ENCODE measurements at regions not wholly inside any gene's neighbourhood (a gene's known extent, or its start where the extent isn't known, plus 50 kb on each side); places are given as distances from the start of the nearest gene placed in this dataset.

GRCh38 chr12:4978737-4979136 is 64.9 kb upstream of the KCNA5 start:
- DNase-seq = no peak
- Histone ChIP-seq H3K36me3 (ENCODE audit: control insufficient read depth in 1 of 2, insufficient read depth in 2 of 2, low read depth in 1 of 2, low read length in 2 of 2) (no peaks in the 10 kb centered on the region), H3K27me3 (ENCODE audit: control insufficient read depth in 1 of 2, insufficient read depth in 1 of 2, low read length in 2 of 2) (no peaks in the 10 kb centered on the region), H3K14ac (ENCODE audit: low read length in 2 of 2) (no peak overlapping the region), H3K4me3 (ENCODE audit: insufficient read depth in 1 of 2, low read depth in 1 of 2, low read length in 2 of 2) (peak overlapping the region in 1 of 2 experiments; percentile 23), H4K8ac (ENCODE audit: low read length) (no peak overlapping the region), H2BK5ac (ENCODE audit: low read depth, low read length, poor library complexity, severe bottlenecking) (no peak overlapping the region), H4K91ac (ENCODE audit: low read length) (no peak overlapping the region), H3K18ac (ENCODE audit: low read depth in 1 of 2, low read length in 2 of 2) (no peak overlapping the region), H2BK120ac (ENCODE audit: low read depth, low read length) (no peak overlapping the region), H3K79me1 (replicated peaks; ENCODE audit: low read length, poor library complexity, severe bottlenecking) (no peaks in the 10 kb centered on the region), H3K27ac (ENCODE audit: low read length, poor library complexity, severe bottlenecking) (no peak overlapping the region), H3K4ac (ENCODE audit: low read depth in 1 of 2, low read length in 2 of 2) (no peak overlapping the region), H2AFZ (ENCODE audit: low read depth, low read length) (no peak overlapping the region), H3K9me3 (ENCODE audit: control insufficient read depth, low read length) (no peaks in the 10 kb centered on the region), H3K9ac (ENCODE audit: low read length) (no peak overlapping the region), H2BK12ac (ENCODE audit: low read length in 2 of 2) (no peak overlapping the region), H2AK5ac (ENCODE audit: low read length, severe bottlenecking) (no peak overlapping the region), H2BK15ac (ENCODE audit: low read depth, poor library complexity, severe bottlenecking) (no peak overlapping the region), H3K23ac (ENCODE audit: low read length in 2 of 2) (no peak overlapping the region), H3K4me1 (ENCODE audit: control insufficient read depth, insufficient read depth, low read depth, low read length) (no peaks in the 10 kb centered on the region), H3K4me2 (ENCODE audit: low read length, poor library complexity, severe bottlenecking) (no peak overlapping the region)
- WGBS = 48% methylated on average over 5 of the region's 6 CpGs

DNA sequence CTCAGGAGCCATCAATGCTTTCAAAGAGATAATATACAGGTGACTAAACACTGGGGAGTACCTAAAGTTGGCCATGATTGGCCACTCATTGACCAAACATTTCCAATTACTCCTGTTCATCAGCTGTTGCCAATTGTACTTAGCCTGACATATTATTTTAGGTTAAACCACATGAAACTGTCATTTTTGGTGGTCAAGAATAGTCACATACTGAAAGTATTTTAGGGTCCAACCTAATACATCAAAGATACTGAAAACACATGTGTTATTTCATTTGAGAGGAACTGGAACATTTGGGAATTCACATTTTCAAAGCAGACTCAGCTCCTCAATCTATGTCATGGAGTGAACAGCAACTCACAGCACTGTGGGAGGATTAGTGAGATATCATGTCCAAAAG is 63.9 kb upstream of the KCNA5 start:
- Histone ChIP-seq H3K23ac (ENCODE audit: low read length in 2 of 2) (no peak overlapping the region), H3K18ac (ENCODE audit: low read depth in 1 of 2, low read length in 2 of 2) (no peak overlapping the region), H2AFZ (ENCODE audit: low read depth, low read length) (no peak overlapping the region), H2BK120ac (ENCODE audit: low read depth, low read length) (no peak overlapping the region), H3K27me3 (ENCODE audit: control insufficient read depth in 1 of 2, insufficient read depth in 1 of 2, low read length in 2 of 2) (peaks cover 0 to 3% of the 10 kb centered on the region in 2 experiments), H3K79me1 (replicated peaks; ENCODE audit: low read length, poor library complexity, severe bottlenecking) (no peaks in the 10 kb centered on the region), H4K8ac (ENCODE audit: low read length) (no peak overlapping the region), H2BK15ac (ENCODE audit: low read depth, poor library complexity, severe bottlenecking) (no peak overlapping the region), H3K9me3 (ENCODE audit: control insufficient read depth, low read length) (no peaks in the 10 kb centered on the region), H3K4me1 (ENCODE audit: control insufficient read depth, insufficient read depth, low read depth, low read length) (no peaks in the 10 kb centered on the region), H2BK5ac (ENCODE audit: low read depth, low read length, poor library complexity, severe bottlenecking) (no peak overlapping the region), H3K4me2 (ENCODE audit: low read length, poor library complexity, severe bottlenecking) (no peak overlapping the region), H3K27ac (ENCODE audit: low read length, poor library complexity, severe bottlenecking) (no peak overlapping the region), H2AK5ac (ENCODE audit: low read length, severe bottlenecking) (no peak overlapping the region), H3K4ac (ENCODE audit: low read depth in 1 of 2, low read length in 2 of 2) (no peak overlapping the region), H4K91ac (ENCODE audit: low read length) (no peak overlapping the region), H3K36me3 (ENCODE audit: control insufficient read depth in 1 of 2, insufficient read depth in 2 of 2, low read depth in 1 of 2, low read length in 2 of 2) (no peaks in the 10 kb centered on the region), H3K9ac (ENCODE audit: low read length) (no peak overlapping the region), H2BK12ac (ENCODE audit: low read length in 2 of 2) (no peak overlapping the region), H3K14ac (ENCODE audit: low read length in 2 of 2) (no peak overlapping the region), H3K4me3 (ENCODE audit: insufficient read depth in 1 of 2, low read depth in 1 of 2, low read length in 2 of 2) (no peak overlapping the region)
- no peak for DNase-seq

- Histone ChIP-seq H3K36me3 (ENCODE audit: control insufficient read depth in 1 of 2, insufficient read depth in 2 of 2, low read depth in 1 of 2, low read length in 2 of 2) (no peaks in the 10 kb centered on the region), H3K9ac (ENCODE audit: low read length) (no peak overlapping the region), H3K27me3 (ENCODE audit: control insufficient read depth in 1 of 2, insufficient read depth in 1 of 2, low read length in 2 of 2) (peaks cover 0 to 9% of the 10 kb centered on the region in 2 experiments), H2BK120ac (ENCODE audit: low read depth, low read length) (no peak overlapping the region), H3K4ac (ENCODE audit: low read depth in 1 of 2, low read length in 2 of 2) (no peak overlapping the region), H2BK12ac (ENCODE audit: low read length in 2 of 2) (no peak overlapping the region), H3K27ac (ENCODE audit: low read length, poor library complexity, severe bottlenecking) (no peak overlapping the region), H4K8ac (ENCODE audit: low read length) (no peak overlapping the region), H3K79me1 (replicated peaks; ENCODE audit: low read length, poor library complexity, severe bottlenecking) (no peaks in the 10 kb centered on the region), H4K91ac (ENCODE audit: low read length) (no peak overlapping the region), H2BK5ac (ENCODE audit: low read depth, low read length, poor library complexity, severe bottlenecking) (no peak overlapping the region), H2BK15ac (ENCODE audit: low read depth, poor library complexity, severe bottlenecking) (no peak overlapping the region), H3K4me1 (ENCODE audit: control insufficient read depth, insufficient read depth, low read depth, low read length) (no peaks in the 10 kb centered on the region), H3K14ac (ENCODE audit: low read length in 2 of 2) (no peak overlapping the region), H2AFZ (ENCODE audit: low read depth, low read length) (no peak overlapping the region), H2AK5ac (ENCODE audit: low read length, severe bottlenecking) (no peak overlapping the region), H3K23ac (ENCODE audit: low read length in 2 of 2) (no peak overlapping the region), H3K4me3 (ENCODE audit: insufficient read depth in 1 of 2, low read depth in 1 of 2, low read length in 2 of 2) (no peak overlapping the region), H3K4me2 (ENCODE audit: low read length, poor library complexity, severe bottlenecking) (no peak overlapping the region), H3K9me3 (ENCODE audit: control insufficient read depth, low read length) (no peaks in the 10 kb centered on the region), H3K18ac (ENCODE audit: low read depth in 1 of 2, low read length in 2 of 2) (no peak overlapping the region)
- WGBS = 89% methylated on average over 2 of the region's 2 CpGs
- no peak for DNase-seq
Observed at GRCh38 chr12:4984344-4984743, 59.3 kb upstream of the KCNA5 start.

GRCh38 chr12:4984971-4985370 is 58.7 kb upstream of the KCNA5 start:
- Histone ChIP-seq H3K4ac (ENCODE audit: low read depth in 1 of 2, low read length in 2 of 2) (no peak overlapping the region), H4K91ac (ENCODE audit: low read length) (no peak overlapping the region), H3K79me1 (replicated peaks; ENCODE audit: low read length, poor library complexity, severe bottlenecking) (no peaks in the 10 kb centered on the region), H2AFZ (ENCODE audit: low read depth, low read length) (no peak overlapping the region), H3K9me3 (ENCODE audit: control insufficient read depth, low read length) (no peaks in the 10 kb centered on the region), H3K14ac (ENCODE audit: low read length in 2 of 2) (no peak overlapping the region), H2BK120ac (ENCODE audit: low read depth, low read length) (no peak overlapping the region), H2BK5ac (ENCODE audit: low read depth, low read length, poor library complexity, severe bottlenecking) (no peak overlapping the region), H3K27ac (ENCODE audit: low read length, poor library complexity, severe bottlenecking) (no peak overlapping the region), H3K18ac (ENCODE audit: low read depth in 1 of 2, low read length in 2 of 2) (no peak overlapping the region), H2BK15ac (ENCODE audit: low read depth, poor library complexity, severe bottlenecking) (no peak overlapping the region), H3K27me3 (ENCODE audit: control insufficient read depth in 1 of 2, insufficient read depth in 1 of 2, low read length in 2 of 2) (peaks cover 0 to 9% of the 10 kb centered on the region in 2 experiments), H3K4me3 (ENCODE audit: insufficient read depth in 1 of 2, low read depth in 1 of 2, low read length in 2 of 2) (no peak overlapping the region), H4K8ac (ENCODE audit: low read length) (no peak overlapping the region), H3K23ac (ENCODE audit: low read length in 2 of 2) (no peak overlapping the region), H3K4me1 (ENCODE audit: control insufficient read depth, insufficient read depth, low read depth, low read length) (no peaks in the 10 kb centered on the region), H2AK5ac (ENCODE audit: low read length, severe bottlenecking) (no peak overlapping the region), H3K36me3 (ENCODE audit: control insufficient read depth in 1 of 2, insufficient read depth in 2 of 2, low read depth in 1 of 2, low read length in 2 of 2) (no peaks in the 10 kb centered on the region), H3K4me2 (ENCODE audit: low read length, poor library complexity, severe bottlenecking) (no peak overlapping the region), H3K9ac (ENCODE audit: low read length) (no peak overlapping the region), H2BK12ac (ENCODE audit: low read length in 2 of 2) (no peak overlapping the region)
- DNase-seq = no peak
- WGBS = 90% methylated on average over 7 of the region's 7 CpGs
